Liver (tissue), 8 donors: ENCODE measurements at regions not wholly inside any gene's neighbourhood (a gene's known extent, or its start where the extent isn't known, plus 50 kb on each side); places are given as distances from the start of the nearest gene placed in this dataset.

Experiments used
- DNase-seq: peaks from one replicate; pipeline ENCODE4 v3.0.0-alpha.2; 2017; ENCODE audit warnings: low spot score
- H3K27ac ChIP-seq, 2 donors: one replicate each; pipeline ENCODE4 v1.7.0; 2013; ENCODE audit warnings: inconsistent platforms in 2 of 2, low read length in 2 of 2, control low read depth in 1 of 2, low read depth in 1 of 2, mild to moderate bottlenecking in 1 of 2
- H3K27me3 ChIP-seq, 4 donors: one replicate each; pipeline versions ENCODE4 v1.6.1 to v1.7.0; 2013; ENCODE audit warnings: low read length in 3 of 4, inconsistent platforms in 1 of 4, mild to moderate bottlenecking in 1 of 4, moderate library complexity in 1 of 4; ENCODE audit not compliant: control insufficient read depth in 4 of 4, insufficient read depth in 4 of 4
- H3K36me3 ChIP-seq, 4 donors: one replicate each; pipeline versions ENCODE4 v1.6.1 to v1.7.0; 2013; ENCODE audit warnings: low read length in 3 of 4, mild to moderate bottlenecking in 3 of 4, low read depth in 1 of 4, moderate library complexity in 1 of 4; ENCODE audit not compliant: control insufficient read depth in 4 of 4, insufficient read depth in 3 of 4
- H3K4me1 ChIP-seq, 4 donors: one replicate each; pipeline versions ENCODE4 v1.6.1 to v1.7.0; 2013; ENCODE audit warnings: low read length in 3 of 4, mild to moderate bottlenecking in 3 of 4, moderate library complexity in 1 of 4; ENCODE audit not compliant: control insufficient read depth in 4 of 4, insufficient read depth in 4 of 4
- H3K4me3 ChIP-seq, 3 donors: one replicate each; pipeline versions ENCODE4 v1.6.1 to v1.7.0; 2013; ENCODE audit warnings: low read length in 3 of 3, control low read depth in 1 of 3, low read depth in 1 of 3, mild to moderate bottlenecking in 1 of 3
- H3K9ac ChIP-seq, 2 donors: one replicate each; pipeline ENCODE4 v1.7.0; 2013; ENCODE audit warnings: low read length in 2 of 2, mild to moderate bottlenecking in 2 of 2, moderate library complexity in 2 of 2, control low read depth in 1 of 2, low read depth in 1 of 2
- H3K9me3 ChIP-seq, 4 donors: one replicate each; pipeline versions ENCODE4 v1.6.1 to v1.7.0; 2013; ENCODE audit warnings: low read length in 3 of 4; ENCODE audit not compliant: control insufficient read depth in 4 of 4
- ATF3 ChIP-seq: IDR thresholded peaks from 2 replicates; pipeline ENCODE4 v1.6.1; 2016; ENCODE audit warnings: antibody characterized with exemption
- CTCF ChIP-seq: fragments of 150-350 bp; IDR thresholded peaks from 2 replicates; pipeline ENCODE4 v1.5.1; 2017; ENCODE audit warnings: improper control_type of control experiment, low read depth, low read length; ENCODE audit not compliant: missing input control
- EGR1 ChIP-seq, 2 donors: IDR thresholded peaks; 2 replicates each; pipeline ENCODE4 v1.6.1; 2016 to 2018; ENCODE audit warnings: antibody characterized with exemption in 2 of 2, low read depth in 2 of 2
- FOXA1 ChIP-seq: IDR thresholded peaks from 2 replicates; pipeline ENCODE4 v1.6.1; 2016; ENCODE audit warnings: antibody characterized with exemption
- GABPA ChIP-seq, 2 donors: IDR thresholded peaks in 1 of 2; conservative IDR thresholded peaks in 1 of 2; 2 replicates each; pipeline ENCODE4 v1.6.1; 2016; ENCODE audit warnings: antibody characterized with exemption in 2 of 2, mild to moderate bottlenecking in 1 of 2, moderate library complexity in 1 of 2
- HNF4A ChIP-seq, 2 donors: conservative IDR thresholded peaks; 2 replicates each; pipeline ENCODE4 v1.6.1; 2016; ENCODE audit warnings: antibody characterized with exemption in 2 of 2, mild to moderate bottlenecking in 2 of 2
- HNF4G ChIP-seq: IDR thresholded peaks from 2 replicates; pipeline ENCODE4 v1.6.1; 2016; ENCODE audit warnings: antibody characterized with exemption
- JUND ChIP-seq, 2 donors: IDR thresholded peaks; 2 replicates each; pipeline ENCODE4 v1.6.1; 2016; ENCODE audit warnings: antibody characterized with exemption in 2 of 2
- MAX ChIP-seq: IDR thresholded peaks from 2 replicates; pipeline ENCODE4 v1.6.1; 2016; ENCODE audit warnings: antibody characterized with exemption
- RAD21 ChIP-seq, 2 donors: IDR thresholded peaks; 2 replicates each; pipeline ENCODE4 v1.6.1; 2016; ENCODE audit warnings: antibody characterized with exemption in 2 of 2, mild to moderate bottlenecking in 2 of 2
- RXRA ChIP-seq, 2 donors: IDR thresholded peaks; 2 replicates each; pipeline ENCODE4 v1.6.1; 2017 to 2018; ENCODE audit warnings: antibody characterized with exemption in 2 of 2, mild to moderate bottlenecking in 1 of 2
- SP1 ChIP-seq: IDR thresholded peaks from 2 replicates; pipeline ENCODE4 v1.6.1; 2018; ENCODE audit warnings: antibody characterized with exemption, mild to moderate bottlenecking
- TAF1 ChIP-seq: conservative IDR thresholded peaks from 2 replicates; pipeline ENCODE4 v1.6.1; 2016; ENCODE audit warnings: antibody characterized with exemption, mild to moderate bottlenecking
- YY1 ChIP-seq: IDR thresholded peaks from 2 replicates; pipeline ENCODE4 v1.6.1; 2016; ENCODE audit warnings: antibody characterized with exemption, mild to moderate bottlenecking
- ZBTB33 ChIP-seq: IDR thresholded peaks from 2 replicates; pipeline ENCODE4 v1.6.1; 2016; ENCODE audit warnings: antibody characterized with exemption
- WGBS: extraction: QIAGEN DNeasy Blood & Tissue Kit; methylation state at CpG from one replicate; pipeline ENCODE4 v1.1.7; 2013; 5-methylcytosine and 5-hydroxymethylcytosine counted together
- donor health status: healthy.
- donor health status: healthy.
- donor health status: healthy.
- donor health status: healthy.
- donor health status: healthy.

GRCh38 chr11:36948460-36949127 is 350.6 kb upstream of the RAG2 start:
- no peak overlapping the region for H3K27ac ChIP-seq
- no peaks in the 10 kb centered on the region for H3K36me3 ChIP-seq
- no peak overlapping the region for H3K4me3 ChIP-seq
- no peaks in the 10 kb centered on the region for H3K4me1 ChIP-seq
- H3K9ac ChIP-seq: no peak overlapping the region
- H3K9me3 ChIP-seq: no peaks in the 10 kb centered on the region
- TF ChIP-seq MAX (no peak), FOXA1 (no peak), GABPA (IDR thresholded peaks at IDR 0.05 in 1 of 2, conservative IDR thresholded peaks at IDR 0.05 in 1 of 2) (no peak), YY1 (no peak), EGR1 (IDR thresholded peaks at IDR 0.05; ENCODE audit: low read depth in 2 of 2) (no peak)
- 38% methylated on average over 7 of the region's 7 CpGs for WGBS
- H3K27me3 ChIP-seq: peaks cover 0 to 2% (median 0%) of the 10 kb centered on the region in 4 donors
- no peak for DNase-seq

- Histone ChIP-seq H3K9ac (no peak overlapping the region), H3K4me1 (no peaks in the 10 kb centered on the region), H3K9me3 (no peaks in the 10 kb centered on the region), H3K27ac (no peak overlapping the region), H3K4me3 (no peak overlapping the region), H3K36me3 (no peaks in the 10 kb centered on the region), H3K27me3 (peaks cover 0 to 2% (median 0%) of the 10 kb centered on the region in 4 donors)
- DNase-seq: no peak
- 43% methylated on average over 3 of the region's 3 CpGs for WGBS
- TF ChIP-seq ATF3: no peak
- TF ChIP-seq HNF4A (conservative IDR thresholded peaks at IDR 0.05): no peak
- TF ChIP-seq SP1: no peak
- TF ChIP-seq RXRA (IDR thresholded peaks at IDR 0.05): no peak
- peak; percentile 27 for TF ChIP-seq CTCF
- TF ChIP-seq RAD21 (IDR thresholded peaks at IDR 0.05): peak; percentile 40 to 54
Observed at GRCh38 chr11:36945384-36945783, 347.3 kb upstream of the RAG2 start.

GRCh38 chr11:36933481-36933880 is 335.4 kb upstream of the RAG2 start:
- Histone ChIP-seq H3K9ac (no peak overlapping the region), H3K27ac (no peak overlapping the region), H3K36me3 (no peaks in the 10 kb centered on the region), H3K4me3 (no peak overlapping the region), H3K4me1 (no peaks in the 10 kb centered on the region), H3K9me3 (no peaks in the 10 kb centered on the region), H3K27me3 (peaks cover 0 to 2% (median 0%) of the 10 kb centered on the region in 4 donors)
- 89% methylated on average over 5 of the region's 5 CpGs for WGBS
- no peak for DNase-seq
- TF ChIP-seq HNF4G: no peak
- no peak for TF ChIP-seq HNF4A (conservative IDR thresholded peaks at IDR 0.05)
- no peak for TF ChIP-seq RXRA (IDR thresholded peaks at IDR 0.05)
- no peak for TF ChIP-seq RAD21 (IDR thresholded peaks at IDR 0.05)
- no peak for TF ChIP-seq YY1
- TF ChIP-seq ZBTB33: no peak
- no peak for TF ChIP-seq JUND (IDR thresholded peaks at IDR 0.05)
- no peak for TF ChIP-seq GABPA (IDR thresholded peaks at IDR 0.05 in 1 of 2, conservative IDR thresholded peaks at IDR 0.05 in 1 of 2)
- no peak for TF ChIP-seq TAF1
